Activated CD4-positive, alpha-beta T cell treated with anti-CD3 and anti-CD28 coated beads, Interleukin-2, Interleukin-4, amounts not matched to agents 100 ng/mL and 50 ng/mL, durations not matched to agents 16 hours and 8 hours (primary cell): ENCODE measurements at regions not wholly inside any gene's neighbourhood (a gene's known extent, or its start where the extent isn't known, plus 50 kb on each side); places are given as distances from the start of the nearest gene placed in this dataset.
A peak's percentile ranks its signal among the peaks of the same experiment; 100 is the strongest.
"Not testable (repeated sequence)": the region's sequence is repeated elsewhere in the genome, so short reads cannot be mapped to it uniquely, and the experiment has no call there.

ENCODE experiments used
- DNase-seq: peaks from one replicate; pipeline ENCODE4 v3.0.0-alpha.2; 2020; ENCODE audit warnings: low spot score

DNA sequence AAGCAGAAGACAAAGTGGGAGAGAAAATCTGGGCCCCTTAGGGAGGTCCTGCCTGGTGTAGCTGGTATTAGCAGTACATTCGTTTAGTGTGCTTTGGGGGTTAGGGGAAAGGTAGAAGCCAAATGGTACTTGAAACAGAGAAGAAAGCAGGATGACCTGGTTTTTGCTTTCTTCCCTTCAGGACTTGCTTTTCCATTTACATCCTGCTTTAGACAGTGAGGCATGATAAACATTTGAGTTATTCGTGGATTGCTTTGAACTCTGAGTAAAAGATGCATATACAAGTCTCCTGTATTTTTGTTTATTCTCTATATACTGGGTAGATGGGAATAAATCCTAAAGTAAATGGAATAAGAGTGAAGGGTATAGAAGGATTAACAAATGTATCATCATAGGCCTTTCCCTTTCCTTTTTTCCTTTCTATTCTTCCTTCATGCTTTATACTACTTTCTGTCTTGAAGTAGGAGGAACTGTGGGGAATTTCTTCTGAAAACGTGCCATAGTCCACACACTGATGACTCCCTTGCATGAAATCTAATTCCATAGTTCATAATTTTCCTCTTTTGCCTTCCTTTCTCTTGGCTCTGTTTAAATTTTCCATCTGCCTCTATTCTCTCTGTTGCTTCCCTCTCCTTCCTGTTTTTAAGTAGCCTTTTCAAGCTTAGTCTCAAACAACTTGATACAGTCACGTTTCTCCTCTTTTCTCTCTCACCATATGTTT is 139.5 kb upstream of the RBMS3 start:
- no peak for DNase-seq

DNA sequence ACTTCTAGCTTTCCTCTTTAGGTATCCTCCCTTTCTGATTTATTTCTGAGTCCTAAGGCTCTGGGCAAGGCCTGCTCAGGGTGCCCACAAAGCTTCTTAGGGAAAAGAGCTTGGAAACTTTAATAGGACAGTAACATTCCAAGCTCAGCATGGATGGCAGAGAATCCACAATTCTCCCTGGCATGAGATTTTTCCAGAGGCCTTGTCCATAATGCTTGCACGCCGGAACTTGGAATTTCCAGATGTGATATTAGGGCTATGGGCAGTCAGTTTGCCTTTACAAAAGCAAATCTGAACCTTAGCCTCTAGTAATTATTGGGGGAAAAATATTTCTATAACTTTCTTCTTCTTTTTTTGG is 139.0 kb upstream of the RBMS3 start:
- no peak for DNase-seq

DNA sequence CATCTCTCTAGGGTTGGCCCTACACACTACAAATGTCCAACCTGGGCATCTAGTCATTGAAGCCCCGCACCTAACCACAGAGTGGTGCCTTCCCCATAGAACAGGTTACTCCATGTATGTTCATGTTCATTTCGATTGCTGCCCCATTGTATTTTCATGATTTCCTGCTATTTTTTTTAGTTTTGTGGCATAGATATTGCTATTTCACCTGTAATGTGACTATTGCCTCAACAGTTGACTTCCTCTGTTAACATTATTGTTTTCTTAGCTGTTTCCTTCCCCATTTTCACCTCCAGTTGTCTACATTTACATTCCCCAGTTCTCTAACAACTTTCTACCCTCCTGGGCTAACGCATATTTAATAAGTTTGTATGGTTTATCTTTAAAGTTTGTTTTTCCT is 137.7 kb upstream of the RBMS3 start:
- DNase-seq: no peak

DNA sequence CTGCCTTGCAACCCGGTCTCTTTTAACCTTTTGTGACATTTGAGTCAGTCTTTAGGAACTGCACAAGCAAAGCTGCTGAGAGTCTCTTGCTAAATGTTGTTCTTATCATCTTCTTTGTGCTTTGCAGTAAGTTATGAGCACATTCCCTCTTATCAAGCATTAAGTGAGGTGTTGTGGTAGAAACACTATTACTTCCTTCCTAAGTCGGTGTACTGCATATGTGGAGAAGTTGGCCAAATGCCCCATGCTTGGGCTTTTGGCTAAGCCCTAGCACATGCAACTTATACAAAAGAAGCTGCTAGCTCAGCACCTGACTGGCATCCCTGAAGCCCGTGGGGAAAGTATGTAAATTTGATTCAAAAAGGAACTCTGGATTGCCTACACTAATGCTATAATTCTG is 136.5 kb upstream of the RBMS3 start:
- DNase-seq: no peak

DNA sequence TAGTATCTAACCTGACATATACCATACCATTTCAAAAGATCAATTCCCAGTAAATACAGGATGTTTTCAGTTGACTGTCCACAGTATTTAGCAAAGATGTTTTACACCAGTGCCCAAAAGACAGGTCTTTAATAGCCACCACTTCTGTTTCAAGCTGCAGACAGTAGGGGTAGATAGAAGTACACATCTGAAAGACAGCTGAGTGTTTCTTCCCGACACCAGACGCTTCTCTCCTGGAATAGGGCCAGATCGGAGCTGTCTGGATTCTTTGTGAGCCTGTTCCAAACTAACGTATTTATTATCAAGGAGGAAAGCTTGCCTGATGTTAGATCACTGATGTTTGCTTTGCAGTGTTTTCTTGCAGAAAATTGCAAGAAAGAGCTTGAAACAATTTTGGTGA is 136.1 kb upstream of the RBMS3 start:
- no peak for DNase-seq

- no peak for DNase-seq
Observed at GRCh38 chr3:29145360-29145759, 135.5 kb upstream of the RBMS3 start.

- no peak for DNase-seq
Observed at GRCh38 chr3:29152379-29152778, 128.5 kb upstream of the RBMS3 start.

DNA sequence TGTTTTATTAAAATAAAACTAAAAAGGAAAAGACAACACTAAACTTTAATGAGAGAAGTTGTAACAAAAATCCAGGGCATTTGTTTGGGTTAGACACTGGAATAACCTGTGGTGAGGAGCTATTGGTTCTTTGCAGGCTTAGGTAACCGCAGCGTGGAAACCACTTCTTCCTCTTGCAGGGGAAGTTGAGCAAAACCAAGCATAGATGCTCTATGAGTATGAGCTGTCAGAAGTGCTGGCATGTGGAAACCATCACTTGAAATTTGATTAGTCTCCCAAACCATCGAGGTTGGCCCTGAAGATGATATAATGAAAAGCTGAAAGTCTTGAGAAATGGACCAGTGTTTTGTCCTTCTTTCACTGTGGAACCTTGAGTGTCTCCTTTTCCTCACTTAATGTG is 127.1 kb upstream of the RBMS3 start:
- DNase-seq: peak; percentile 80

- DNase-seq: no peak
Observed at GRCh38 chr3:29156086-29156715, 124.7 kb upstream of the RBMS3 start.

- no peak for DNase-seq
Observed at GRCh38 chr3:29164825-29165224, 116.0 kb upstream of the RBMS3 start.

- DNase-seq: no peak
Observed at GRCh38 chr3:29167180-29167579, 113.7 kb upstream of the RBMS3 start.

DNA sequence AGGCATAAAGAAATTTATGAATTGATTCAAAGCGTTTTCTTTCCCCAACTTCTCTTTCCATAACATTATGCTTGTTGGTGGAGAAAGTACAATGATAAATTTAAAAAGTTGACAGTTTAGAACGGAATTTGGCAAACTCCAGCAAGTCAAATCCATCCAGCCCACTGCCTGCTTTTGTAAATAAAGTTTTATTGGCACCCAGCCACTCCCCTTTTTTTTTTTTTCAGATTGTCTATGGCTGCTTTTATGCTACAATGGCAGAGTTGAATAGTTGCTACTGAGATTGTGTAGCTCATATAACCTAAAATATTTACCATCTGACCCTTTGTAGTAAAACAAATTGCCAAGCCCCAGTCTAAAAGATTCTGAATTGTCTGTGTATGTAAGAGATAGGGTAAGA is 112.8 kb upstream of the RBMS3 start:
- DNase-seq: no peak

GRCh38 chr3:29168696-29169095 is 112.2 kb upstream of the RBMS3 start:
- DNase-seq: no peak

DNA sequence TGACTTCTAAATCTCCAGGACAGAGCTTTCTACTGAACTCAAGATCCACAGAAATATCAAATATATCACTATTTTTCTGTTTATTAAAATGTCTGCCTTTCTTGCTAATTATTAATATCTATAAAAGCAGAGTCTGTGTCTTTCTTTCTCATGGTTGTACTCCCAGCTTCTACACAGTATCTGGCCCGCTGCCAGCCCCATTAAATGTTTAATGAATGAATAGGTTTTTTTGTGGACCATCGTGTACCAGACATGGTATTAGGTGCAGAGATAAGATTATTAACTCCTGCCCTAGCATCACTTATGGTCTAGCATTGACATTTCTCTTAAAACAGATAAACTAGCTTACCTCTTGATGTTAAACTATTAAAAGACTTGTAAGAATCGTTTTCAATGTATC is 111.4 kb upstream of the RBMS3 start:
- no peak for DNase-seq

DNA sequence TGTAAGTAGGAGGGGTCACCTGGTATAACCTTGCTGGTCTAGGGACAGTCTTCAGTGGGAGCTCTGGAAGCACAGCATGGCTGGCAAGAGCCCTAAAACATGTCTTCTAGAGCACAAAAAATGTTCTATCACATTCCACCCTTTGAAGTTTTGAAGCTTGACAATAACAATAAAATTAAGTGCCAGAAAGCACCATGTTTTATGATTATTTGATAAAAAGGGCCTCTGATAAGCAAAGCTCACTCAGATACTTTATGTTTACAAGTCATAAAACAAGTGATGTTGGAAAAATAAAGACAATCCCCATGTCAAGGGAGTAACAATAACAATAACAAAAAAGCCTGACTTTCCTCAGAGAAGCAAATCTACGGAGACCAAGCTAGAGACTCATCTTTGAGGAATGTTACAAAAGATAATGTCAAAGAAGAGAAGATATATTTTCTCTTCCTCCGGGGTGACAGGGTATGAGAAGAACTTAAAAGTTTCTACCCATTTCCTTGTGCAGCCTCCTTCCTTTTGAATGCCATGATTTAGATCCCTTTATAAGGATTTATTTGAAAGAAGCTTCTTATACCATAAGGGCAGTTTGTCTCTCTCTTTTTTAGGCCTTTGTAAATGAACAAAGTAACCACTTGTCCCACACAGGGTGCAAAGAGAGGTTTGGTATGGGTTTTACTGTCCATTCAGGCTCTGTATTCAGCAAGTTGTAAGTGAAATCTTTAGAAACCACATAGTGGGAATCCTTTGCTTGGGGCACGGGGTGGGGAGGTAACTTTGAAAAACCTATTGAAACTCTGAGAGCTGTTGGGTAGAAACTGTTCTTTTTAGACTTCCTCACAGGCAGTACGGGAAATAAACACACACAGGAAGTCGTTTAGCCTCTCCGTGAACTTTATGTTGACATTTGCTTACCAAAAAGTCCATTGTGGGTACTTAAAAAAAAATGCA is 109.6 kb upstream of the RBMS3 start:
- DNase-seq: peak; percentile 1

GRCh38 chr3:29176501-29176900 is 104.4 kb upstream of the RBMS3 start:
- DNase-seq: no peak

- no peak for DNase-seq
Observed at GRCh38 chr3:29178809-29179793, 101.8 kb upstream of the RBMS3 start.

DNA sequence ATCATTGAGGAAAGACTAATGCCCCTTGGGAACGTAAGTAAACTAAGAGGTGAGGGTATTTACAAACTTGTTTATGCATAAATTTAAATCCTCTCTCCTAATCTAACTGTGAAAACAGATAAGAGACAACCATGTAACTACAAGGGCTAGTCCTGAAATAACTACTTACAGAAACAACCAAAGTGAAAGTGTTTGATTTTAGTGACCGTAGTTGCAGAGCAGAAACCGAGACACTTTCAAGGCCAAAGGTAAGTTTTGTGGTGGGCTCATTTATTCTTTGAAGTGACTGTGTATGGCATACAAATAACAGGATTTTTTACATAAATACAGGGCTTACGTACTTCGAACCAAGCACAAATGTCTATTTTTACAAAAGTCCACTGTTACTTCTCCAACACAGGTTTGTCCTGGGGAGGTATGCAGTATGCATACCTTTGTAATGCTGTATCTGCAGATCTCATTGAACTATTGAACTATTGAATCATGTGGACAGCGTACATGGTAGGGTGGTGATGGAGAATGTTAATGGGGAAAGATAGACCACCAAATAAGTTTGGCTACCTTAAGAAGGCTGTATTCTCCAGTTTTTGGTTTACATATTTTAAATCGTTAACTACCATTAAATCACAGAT is 99.6 kb upstream of the RBMS3 start:
- DNase-seq: no peak

DNA sequence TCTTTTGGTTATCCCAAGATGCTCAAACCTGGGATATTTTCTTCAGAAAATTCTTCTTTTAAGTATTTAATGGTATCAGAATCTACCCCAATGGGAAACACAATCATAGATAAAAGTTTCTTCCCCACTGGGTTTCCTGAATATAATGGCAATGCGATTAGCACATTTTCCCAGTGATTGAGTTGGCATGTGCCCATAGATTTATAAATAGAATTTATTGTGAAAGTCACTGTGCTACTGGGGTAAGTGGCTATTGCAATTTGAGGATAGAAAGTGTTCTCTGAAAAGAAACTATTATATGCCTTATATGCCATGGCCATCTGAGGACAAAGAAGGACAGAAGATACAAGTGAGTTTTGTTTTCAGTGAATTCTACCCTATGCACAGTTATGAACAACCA is 99.0 kb upstream of the RBMS3 start:
- DNase-seq: no peak

DNA sequence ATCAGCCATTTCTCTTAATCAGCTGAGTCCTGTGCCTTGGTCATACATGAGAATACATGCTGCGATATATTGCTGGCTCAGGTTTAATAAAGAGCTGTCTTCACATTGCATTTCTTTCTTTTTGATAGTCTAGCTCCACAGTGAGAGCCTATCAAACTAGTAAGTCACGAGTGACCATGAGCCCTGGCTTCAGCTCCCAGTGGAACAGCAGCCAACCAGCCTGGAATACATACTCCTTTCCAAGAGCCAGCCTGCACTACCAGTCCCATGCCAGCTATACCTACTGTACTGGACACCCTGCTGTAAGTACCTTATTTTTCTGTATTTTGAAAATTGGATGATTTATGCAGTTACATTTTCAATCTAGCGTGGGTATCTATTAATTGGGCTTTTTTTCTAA is 98.0 kb upstream of the RBMS3 start:
- not testable (repeated sequence) for DNase-seq

DNA sequence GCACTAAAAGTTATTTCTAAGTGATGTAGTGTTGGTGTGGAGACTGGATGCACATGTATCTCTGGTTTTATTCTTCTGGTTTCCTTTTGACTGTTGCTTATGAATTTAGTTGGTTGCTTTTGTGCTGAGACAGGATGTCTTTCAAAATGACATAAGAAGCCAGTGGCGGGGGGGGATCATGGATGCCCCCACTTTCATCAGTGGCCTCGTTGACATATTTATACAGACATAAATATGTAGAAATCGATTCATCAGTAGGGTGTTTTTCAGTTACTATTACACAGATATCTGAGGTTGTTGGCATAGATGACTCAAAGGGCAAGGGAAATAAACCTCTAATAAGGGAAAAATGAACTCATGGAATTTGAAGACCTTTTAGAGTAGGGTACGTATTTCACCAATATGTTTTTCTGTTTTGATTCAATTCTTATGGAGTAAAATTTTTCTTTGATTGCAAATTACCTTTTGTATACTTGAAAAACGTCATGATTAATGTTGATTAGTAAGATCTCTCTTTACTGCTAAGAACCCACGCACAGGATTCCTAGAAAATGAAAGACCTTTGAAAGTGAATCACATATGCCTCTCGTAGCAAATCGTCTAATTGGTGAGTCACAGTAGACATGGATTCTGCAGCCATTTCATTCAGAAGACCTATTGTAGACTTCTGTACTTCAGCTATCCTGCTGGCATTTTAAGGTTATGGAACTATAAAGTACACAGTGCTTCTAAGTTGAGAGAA is 97.4 kb upstream of the RBMS3 start:
- DNase-seq: peak; percentile 49
